ENCODE measurements at regions not wholly inside any gene's neighbourhood (a gene's known extent, or its start where the extent isn't known, plus 50 kb on each side); places are given as distances from the start of the nearest gene placed in this dataset.
A peak's percentile ranks its signal among the peaks of the same experiment; 100 is the strongest.

GRCh38 chr12:76611533-76611932, 52.0 kb upstream of the OSBPL8 start:
- H3K9me3 Mint-ChIP-seq, result no peaks in the 10 kb centered on the region
- no peaks in the 10 kb centered on the region for H3K4me1 Mint-ChIP-seq
- no peaks in the 10 kb centered on the region for H3K36me3 Mint-ChIP-seq (ENCODE audit: low read depth)
- H3K4me3 Mint-ChIP-seq, result no peak overlapping the region
- ChIA-PET CTCF (no interaction called here), POLR2A (no interaction called here)
- no peak for DNase-seq
- H3K27ac Mint-ChIP-seq, result no peak overlapping the region
- peaks cover 3% of the 10 kb centered on the region for H3K27me3 Mint-ChIP-seq

GRCh38 chr12:76614364-76614763, 54.8 kb upstream of the OSBPL8 start:
- no peaks in the 10 kb centered on the region for H3K4me1 Mint-ChIP-seq
- no peak overlapping the region for H3K27ac Mint-ChIP-seq
- CTCF ChIA-PET, result no interaction called here
- no peak overlapping the region for H3K4me3 Mint-ChIP-seq
- DNase-seq, result no peak
- POLR2A ChIA-PET, result no interaction called here
- H3K36me3 Mint-ChIP-seq (ENCODE audit: low read depth), result no peaks in the 10 kb centered on the region
- no peaks in the 10 kb centered on the region for H3K9me3 Mint-ChIP-seq
- peaks cover 8% of the 10 kb centered on the region for H3K27me3 Mint-ChIP-seq

GRCh38 chr12:76618031-76618430, 58.5 kb upstream of the OSBPL8 start:
- no peak for DNase-seq
- no peak overlapping the region for H3K27ac Mint-ChIP-seq
- H3K9me3 Mint-ChIP-seq, result no peaks in the 10 kb centered on the region
- H3K27me3 Mint-ChIP-seq, result peaks cover 6% of the 10 kb centered on the region
- ChIA-PET CTCF (interaction anchor here (0.6 kb wide), 1 partner anchor 145 kb away, joined by 3 read pairs; no protein-coding TSS in a partner anchor), POLR2A (no interaction called here)
- peaks cover 5% of the 10 kb centered on the region for H3K4me1 Mint-ChIP-seq
- no peak overlapping the region for H3K4me3 Mint-ChIP-seq
- no peaks in the 10 kb centered on the region for H3K36me3 Mint-ChIP-seq (ENCODE audit: low read depth)

- H3K4me1 Mint-ChIP-seq, result peaks cover 5% of the 10 kb centered on the region
- POLR2A ChIA-PET, result no interaction called here
- H3K27me3 Mint-ChIP-seq, result peaks cover 6% of the 10 kb centered on the region
- H3K9me3 Mint-ChIP-seq, result no peaks in the 10 kb centered on the region
- DNase-seq, result peak; percentile 69
- CTCF ChIA-PET, result interaction anchor here (0.6 to 3.1 kb wide), 9 partner anchors 9 to 389 kb away, joined by 3 to 55 read pairs (median 3); no protein-coding TSS in a partner anchor
- no peaks in the 10 kb centered on the region for H3K36me3 Mint-ChIP-seq (ENCODE audit: low read depth)
- no peak overlapping the region for H3K27ac Mint-ChIP-seq
- H3K4me3 Mint-ChIP-seq, result no peak overlapping the region
Measured at GRCh38 chr12:76621582-76622024, 62.0 kb upstream of the OSBPL8 start.

GRCh38 chr12:76622351-76622750, 62.8 kb upstream of the OSBPL8 start:
- ChIA-PET CTCF (interaction anchor here (0.8 to 3.1 kb wide), 7 partner anchors 9 to 388 kb away, joined by 3 to 55 read pairs (median 5); partner anchors contain the start of gene ZDHHC17), POLR2A (no interaction called here)
- H3K27me3 Mint-ChIP-seq, result peaks cover 6% of the 10 kb centered on the region
- no peak for DNase-seq
- no peaks in the 10 kb centered on the region for H3K9me3 Mint-ChIP-seq
- H3K27ac Mint-ChIP-seq, result no peak overlapping the region
- H3K4me1 Mint-ChIP-seq, result peaks cover 5% of the 10 kb centered on the region
- no peak overlapping the region for H3K4me3 Mint-ChIP-seq
- H3K36me3 Mint-ChIP-seq (ENCODE audit: low read depth), result no peaks in the 10 kb centered on the region

- DNase-seq, result no peak
- CTCF ChIA-PET, result interaction anchor here (0.6 to 3.1 kb wide), 6 partner anchors 13 to 388 kb away, joined by 3 to 55 read pairs (median 4); partner anchors contain the start of gene ZDHHC17
- Mint-ChIP-seq H3K27ac (no peak overlapping the region), H3K4me1 (peaks cover 5% of the 10 kb centered on the region), H3K9me3 (no peaks in the 10 kb centered on the region), H3K36me3 (ENCODE audit: low read depth) (no peaks in the 10 kb centered on the region), H3K27me3 (peaks cover 6% of the 10 kb centered on the region), H3K4me3 (no peak overlapping the region)
- POLR2A ChIA-PET, result no interaction called here
Measured at GRCh38 chr12:76622915-76623314, 63.3 kb upstream of the OSBPL8 start.

GRCh38 chr12:76623931-76624330, 64.4 kb upstream of the OSBPL8 start:
- no peaks in the 10 kb centered on the region for H3K36me3 Mint-ChIP-seq (ENCODE audit: low read depth)
- no peak for DNase-seq
- peaks cover 5% of the 10 kb centered on the region for H3K4me1 Mint-ChIP-seq
- ChIA-PET POLR2A (no interaction called here), CTCF (interaction anchor here (2.9 to 3.1 kb wide), 2 partner anchors 168 to 387 kb away, joined by 45 to 55 read pairs; no protein-coding TSS in a partner anchor)
- H3K9me3 Mint-ChIP-seq, result no peaks in the 10 kb centered on the region
- H3K27me3 Mint-ChIP-seq, result peaks cover 4% of the 10 kb centered on the region
- no peak overlapping the region for H3K27ac Mint-ChIP-seq
- no peak overlapping the region for H3K4me3 Mint-ChIP-seq

- no peaks in the 10 kb centered on the region for H3K36me3 Mint-ChIP-seq (ENCODE audit: low read depth)
Measured at GRCh38 chr12:76627346-76628135, 68.0 kb upstream of the OSBPL8 start.

GRCh38 chr12:76628745-76629144, 69.2 kb upstream of the OSBPL8 start:
- POLR2A ChIA-PET, result no interaction called here
- DNase-seq, result no peak
- Mint-ChIP-seq H3K9me3 (no peaks in the 10 kb centered on the region), H3K36me3 (ENCODE audit: low read depth) (no peaks in the 10 kb centered on the region), H3K27ac (no peak overlapping the region), H3K27me3 (no peaks in the 10 kb centered on the region), H3K4me1 (no peaks in the 10 kb centered on the region), H3K4me3 (no peak overlapping the region)
- CTCF ChIA-PET, result interaction anchor here (1.3 kb wide), 1 partner anchor 161 kb away, joined by 5 read pairs; no protein-coding TSS in a partner anchor

More at GRCh38 chr12:76627346-76628135, 68.0 kb upstream of the OSBPL8 start:
- ChIA-PET POLR2A (no interaction called here), CTCF (no interaction called here)
- Mint-ChIP-seq H3K27me3 (no peaks in the 10 kb centered on the region), H3K9me3 (no peaks in the 10 kb centered on the region), H3K4me3 (no peak overlapping the region), H3K27ac (no peak overlapping the region), H3K4me1 (no peaks in the 10 kb centered on the region)
- DNase-seq, result no peak

GRCh38 chr12:76631741-76632140, 72.2 kb upstream of the OSBPL8 start:
- H3K9me3 Mint-ChIP-seq, result no peaks in the 10 kb centered on the region
- H3K4me3 Mint-ChIP-seq, result no peak overlapping the region
- no peaks in the 10 kb centered on the region for H3K36me3 Mint-ChIP-seq (ENCODE audit: low read depth)
- H3K27me3 Mint-ChIP-seq, result no peaks in the 10 kb centered on the region
- POLR2A ChIA-PET, result no interaction called here
- peaks cover 4% of the 10 kb centered on the region for H3K4me1 Mint-ChIP-seq
- CTCF ChIA-PET, result interaction anchor here (1.9 kb wide), 1 partner anchor 10 kb away, joined by 6 read pairs; no protein-coding TSS in a partner anchor
- H3K27ac Mint-ChIP-seq, result no peak overlapping the region
- no peak for DNase-seq

GRCh38 chr12:76633415-76633814, 73.8 kb upstream of the OSBPL8 start:
- H3K4me3 Mint-ChIP-seq, result no peak overlapping the region
- H3K4me1 Mint-ChIP-seq, result peaks cover 4% of the 10 kb centered on the region
- no peaks in the 10 kb centered on the region for H3K27me3 Mint-ChIP-seq
- no peaks in the 10 kb centered on the region for H3K9me3 Mint-ChIP-seq
- CTCF ChIA-PET, result interaction anchor here (2.0 kb wide), 1 partner anchor 378 kb away, joined by 4 read pairs; no protein-coding TSS in a partner anchor
- DNase-seq, result no peak
- no peaks in the 10 kb centered on the region for H3K36me3 Mint-ChIP-seq (ENCODE audit: low read depth)
- POLR2A ChIA-PET, result no interaction called here
- no peak overlapping the region for H3K27ac Mint-ChIP-seq

- POLR2A ChIA-PET, result no interaction called here
- H3K9me3 Mint-ChIP-seq, result no peaks in the 10 kb centered on the region
Measured at GRCh38 chr12:76634133-76634532, 74.6 kb upstream of the OSBPL8 start.

GRCh38 chr12:76636121-76636692, 76.6 kb upstream of the OSBPL8 start:
- H3K9me3 Mint-ChIP-seq, result no peaks in the 10 kb centered on the region
- peaks cover 4% of the 10 kb centered on the region for H3K4me1 Mint-ChIP-seq
- POLR2A ChIA-PET, result no interaction called here
- no peaks in the 10 kb centered on the region for H3K36me3 Mint-ChIP-seq (ENCODE audit: low read depth)
- H3K27ac Mint-ChIP-seq, result no peak overlapping the region
- H3K4me3 Mint-ChIP-seq, result no peak overlapping the region
- H3K27me3 Mint-ChIP-seq, result no peaks in the 10 kb centered on the region
- no peak for DNase-seq
- CTCF ChIA-PET, result interaction anchor here (0.6 to 1.1 kb wide), 2 partner anchors 13 to 375 kb away, joined by 3 to 4 read pairs; no protein-coding TSS in a partner anchor

More at GRCh38 chr12:76634133-76634532, 74.6 kb upstream of the OSBPL8 start:
- CTCF ChIA-PET, result interaction anchor here (2.0 kb wide), 1 partner anchor 377 kb away, joined by 4 read pairs; no protein-coding TSS in a partner anchor
- DNase-seq, result no peak
- no peak overlapping the region for H3K4me3 Mint-ChIP-seq
- no peak overlapping the region for H3K27ac Mint-ChIP-seq
- no peaks in the 10 kb centered on the region for H3K36me3 Mint-ChIP-seq (ENCODE audit: low read depth)
- H3K27me3 Mint-ChIP-seq, result no peaks in the 10 kb centered on the region
- H3K4me1 Mint-ChIP-seq, result peaks cover 4% of the 10 kb centered on the region
